T-helper 1 cell treated with Interleukin-12 subunit alpha and Interleukin-12 subunit beta and Interleukin-4 antibody, amounts not matched to agents 30 μg/mL and 1 μg/mL, for 36 hours (primary cell): ENCODE measurements at regions not wholly inside any gene's neighbourhood (a gene's known extent, or its start where the extent isn't known, plus 50 kb on each side); places are given as distances from the start of the nearest gene placed in this dataset.

Experiments used
- H3K27ac Mint-ChIP-seq: one replicate; pipeline ENCODE4 v1.8.0; 2021; ENCODE audit warnings: mild to moderate bottlenecking, mixed read lengths
- H3K27me3 Mint-ChIP-seq: one replicate; pipeline ENCODE4 v1.8.0; 2021; ENCODE audit warnings: low read depth, mixed read lengths
- H3K36me3 Mint-ChIP-seq: one replicate; pipeline ENCODE4 v1.8.0; 2021; ENCODE audit warnings: low read depth, mixed read lengths
- H3K4me1 Mint-ChIP-seq: one replicate; pipeline ENCODE4 v1.8.0; 2021; ENCODE audit warnings: low read depth, mixed read lengths
- H3K4me3 Mint-ChIP-seq: one replicate; pipeline ENCODE4 v1.8.0; 2021; ENCODE audit warnings: mild to moderate bottlenecking, moderate library complexity, mixed read lengths
- H3K9me3 Mint-ChIP-seq: one replicate; pipeline ENCODE4 v1.8.0; 2021; ENCODE audit warnings: mixed read lengths

DNA sequence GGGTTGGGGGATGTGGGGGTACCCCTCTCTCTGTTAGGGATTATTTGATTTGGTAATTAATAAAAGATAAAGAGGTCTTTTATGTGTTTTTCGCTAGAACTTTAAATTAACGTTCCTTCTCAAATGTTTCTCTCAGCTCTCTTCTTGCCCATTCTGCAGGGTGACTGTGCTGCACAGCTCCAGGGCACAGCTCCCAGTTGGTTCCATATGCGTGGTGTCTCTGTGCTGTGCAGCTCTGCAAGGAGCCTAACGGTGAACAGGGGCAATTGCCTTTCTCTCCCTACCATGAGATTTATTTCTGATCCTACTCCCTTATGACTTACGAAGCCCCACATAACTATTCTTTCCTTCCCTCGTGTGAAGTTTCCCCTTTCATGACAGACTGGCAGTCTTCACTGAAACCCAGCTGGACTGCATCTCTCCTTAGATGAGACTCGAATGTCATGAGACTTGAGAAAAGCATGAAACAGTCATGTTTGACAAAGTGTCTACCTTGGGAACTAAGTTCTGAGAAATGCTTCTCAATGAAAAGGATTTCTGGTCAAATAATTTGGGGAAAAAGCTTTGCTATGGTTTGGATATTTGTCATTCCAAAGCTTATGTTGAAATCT lies 50.2 kb upstream of the SPRY1 start:
- no peak overlapping the region for H3K4me3 Mint-ChIP-seq
- peaks cover 11% of the 10 kb centered on the region for H3K27me3 Mint-ChIP-seq
- no peak overlapping the region for H3K27ac Mint-ChIP-seq
- H3K36me3 Mint-ChIP-seq, result no peaks in the 10 kb centered on the region
- H3K9me3 Mint-ChIP-seq, result no peaks in the 10 kb centered on the region
- peaks cover 9% of the 10 kb centered on the region for H3K4me1 Mint-ChIP-seq
